GM23338 (cell line): ENCODE measurements at regions not wholly inside any gene's neighbourhood (a gene's known extent, or its start where the extent isn't known, plus 50 kb on each side); places are given as distances from the start of the nearest gene placed in this dataset.

Experiments used
- CTCF ChIP-seq, 2 experiments: fragments of 200-600 bp in 1 of 2; sonication (generic) in 1 of 2; conservative IDR thresholded peaks; 2 replicates each; pipeline versions ENCODE4 v1.5.1 to v1.6.1; 2016 to 2017; ENCODE audit warnings: antibody characterized with exemption in 2 of 2, low read depth in 2 of 2, mild to moderate bottlenecking in 2 of 2, moderate library complexity in 1 of 2
- EZH2 ChIP-seq: fragments of 200-600 bp; sonication (generic); IDR thresholded peaks from one replicate; pipeline ENCODE4 v1.8.0; 2017; ENCODE audit warnings: antibody characterized with exemption, mild to moderate bottlenecking, low read depth; ENCODE audit not compliant: unreplicated experiment
- POLR2AphosphoS5 ChIP-seq: IDR thresholded peaks from 2 replicates; pipeline ENCODE4 v1.6.1; 2016; ENCODE audit warnings: antibody characterized with exemption, low read depth
- REST ChIP-seq: IDR thresholded peaks from one replicate; pipeline ENCODE4 v1.6.1; 2018; ENCODE audit warnings: antibody characterized with exemption; ENCODE audit not compliant: unreplicated experiment
- ZNF114 ChIP-seq: fragments of 250-450 bp; sonication (Bioruptor Pico); IDR thresholded peaks from 2 replicates; pipeline ENCODE4 v1.5.0; 2020; ENCODE audit warnings: mild to moderate bottlenecking, moderate library complexity
- ZNF462 ChIP-seq: fragments of 250-450 bp; sonication (Bioruptor Pico); IDR thresholded peaks from 2 replicates; pipeline ENCODE4 v1.5.0; 2020; ENCODE audit warnings: mild to moderate bottlenecking, moderate library complexity

- TF ChIP-seq ZNF462 (CRISPR knock-in tag) (no peak), REST (no peak), EZH2 (no peak), POLR2AphosphoS5 (no peak), ZNF114 (CRISPR knock-in tag) (no peak), CTCF (conservative IDR thresholded peaks at IDR 0.05; ENCODE audit: low read depth in 2 of 2) (no peak)
Observed at GRCh38 chr4:141578451-141578850, 57.9 kb upstream of the IL15 start (continued).
